Panc1 (cell line): ENCODE measurements at regions not wholly inside any gene's neighbourhood (a gene's known extent, or its start where the extent isn't known, plus 50 kb on each side); places are given as distances from the start of the nearest gene placed in this dataset.

Experiments
- SIN3A ChIP-seq: IDR thresholded peaks from 2 replicates; pipeline ENCODE4 v1.6.1; 2012; ENCODE audit warnings: low read depth, mild to moderate bottlenecking, low read length, moderate library complexity, borderline replicate concordance; ENCODE audit not compliant: insufficient read depth
- TF ChIP-seq, protein P1 (sequence below): fragments of 450-650 bp; IDR thresholded peaks from 2 replicates; pipeline ENCODE4 v1.5.1; 2017; ENCODE audit warnings: mild to moderate bottlenecking
- TF ChIP-seq, protein P2 (sequence below), 2 experiments: IDR thresholded peaks; 2 replicates each; pipeline ENCODE4 v1.6.1; 2011 to 2012; ENCODE audit warnings: low read depth in 2 of 2, control low read depth in 1 of 2, low read length in 1 of 2, mild to moderate bottlenecking in 1 of 2, moderate library complexity in 1 of 2; ENCODE audit not compliant: insufficient read depth in 1 of 2

DNA sequence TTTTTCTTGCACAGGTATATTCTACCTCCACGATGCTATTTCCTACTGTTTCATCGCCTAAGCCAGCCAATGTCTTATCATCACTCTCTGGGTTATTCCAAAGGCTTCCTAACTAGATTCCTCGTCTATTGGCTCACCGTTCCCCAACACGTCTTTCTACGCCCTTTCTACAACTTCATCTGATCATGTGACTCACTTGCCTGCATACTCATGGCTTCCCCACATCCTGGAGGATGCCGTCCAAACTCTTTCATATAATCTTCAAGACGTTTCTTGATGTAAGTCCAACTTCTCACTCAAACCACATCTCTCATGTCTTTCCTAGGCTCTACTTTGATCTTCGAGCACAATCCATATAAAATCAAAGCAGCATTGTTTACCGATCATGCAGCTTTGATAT, 322.0 kb upstream of the PPARGC1A start:
- TF ChIP-seq, protein P1, sequence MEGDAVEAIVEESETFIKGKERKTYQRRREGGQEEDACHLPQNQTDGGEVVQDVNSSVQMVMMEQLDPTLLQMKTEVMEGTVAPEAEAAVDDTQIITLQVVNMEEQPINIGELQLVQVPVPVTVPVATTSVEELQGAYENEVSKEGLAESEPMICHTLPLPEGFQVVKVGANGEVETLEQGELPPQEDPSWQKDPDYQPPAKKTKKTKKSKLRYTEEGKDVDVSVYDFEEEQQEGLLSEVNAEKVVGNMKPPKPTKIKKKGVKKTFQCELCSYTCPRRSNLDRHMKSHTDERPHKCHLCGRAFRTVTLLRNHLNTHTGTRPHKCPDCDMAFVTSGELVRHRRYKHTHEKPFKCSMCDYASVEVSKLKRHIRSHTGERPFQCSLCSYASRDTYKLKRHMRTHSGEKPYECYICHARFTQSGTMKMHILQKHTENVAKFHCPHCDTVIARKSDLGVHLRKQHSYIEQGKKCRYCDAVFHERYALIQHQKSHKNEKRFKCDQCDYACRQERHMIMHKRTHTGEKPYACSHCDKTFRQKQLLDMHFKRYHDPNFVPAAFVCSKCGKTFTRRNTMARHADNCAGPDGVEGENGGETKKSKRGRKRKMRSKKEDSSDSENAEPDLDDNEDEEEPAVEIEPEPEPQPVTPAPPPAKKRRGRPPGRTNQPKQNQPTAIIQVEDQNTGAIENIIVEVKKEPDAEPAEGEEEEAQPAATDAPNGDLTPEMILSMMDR: no peak
- TF ChIP-seq SIN3A: no peak
- TF ChIP-seq, protein P2, sequence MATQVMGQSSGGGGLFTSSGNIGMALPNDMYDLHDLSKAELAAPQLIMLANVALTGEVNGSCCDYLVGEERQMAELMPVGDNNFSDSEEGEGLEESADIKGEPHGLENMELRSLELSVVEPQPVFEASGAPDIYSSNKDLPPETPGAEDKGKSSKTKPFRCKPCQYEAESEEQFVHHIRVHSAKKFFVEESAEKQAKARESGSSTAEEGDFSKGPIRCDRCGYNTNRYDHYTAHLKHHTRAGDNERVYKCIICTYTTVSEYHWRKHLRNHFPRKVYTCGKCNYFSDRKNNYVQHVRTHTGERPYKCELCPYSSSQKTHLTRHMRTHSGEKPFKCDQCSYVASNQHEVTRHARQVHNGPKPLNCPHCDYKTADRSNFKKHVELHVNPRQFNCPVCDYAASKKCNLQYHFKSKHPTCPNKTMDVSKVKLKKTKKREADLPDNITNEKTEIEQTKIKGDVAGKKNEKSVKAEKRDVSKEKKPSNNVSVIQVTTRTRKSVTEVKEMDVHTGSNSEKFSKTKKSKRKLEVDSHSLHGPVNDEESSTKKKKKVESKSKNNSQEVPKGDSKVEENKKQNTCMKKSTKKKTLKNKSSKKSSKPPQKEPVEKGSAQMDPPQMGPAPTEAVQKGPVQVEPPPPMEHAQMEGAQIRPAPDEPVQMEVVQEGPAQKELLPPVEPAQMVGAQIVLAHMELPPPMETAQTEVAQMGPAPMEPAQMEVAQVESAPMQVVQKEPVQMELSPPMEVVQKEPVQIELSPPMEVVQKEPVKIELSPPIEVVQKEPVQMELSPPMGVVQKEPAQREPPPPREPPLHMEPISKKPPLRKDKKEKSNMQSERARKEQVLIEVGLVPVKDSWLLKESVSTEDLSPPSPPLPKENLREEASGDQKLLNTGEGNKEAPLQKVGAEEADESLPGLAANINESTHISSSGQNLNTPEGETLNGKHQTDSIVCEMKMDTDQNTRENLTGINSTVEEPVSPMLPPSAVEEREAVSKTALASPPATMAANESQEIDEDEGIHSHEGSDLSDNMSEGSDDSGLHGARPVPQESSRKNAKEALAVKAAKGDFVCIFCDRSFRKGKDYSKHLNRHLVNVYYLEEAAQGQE (IDR thresholded peaks at IDR 0.05; ENCODE audit: insufficient read depth in 1 of 2, low read depth in 2 of 2, low read length in 1 of 2): no peak
